GM23248 (cell line): ENCODE measurements at regions not wholly inside any gene's neighbourhood (a gene's known extent, or its start where the extent isn't known, plus 50 kb on each side); places are given as distances from the start of the nearest gene placed in this dataset.

Source experiments
- EZH2 ChIP-seq: fragments of 200-600 bp; sonication (generic); IDR thresholded peaks from 2 replicates; pipeline ENCODE4 v1.6.1; 2018; ENCODE audit warnings: antibody characterized with exemption, mild to moderate bottlenecking; ENCODE audit not compliant: insufficient read depth, poor library complexity, severe bottlenecking
- EZH2phosphoT487 ChIP-seq: fragments of 200-600 bp; sonication (generic); IDR thresholded peaks from 2 replicates; pipeline ENCODE4 v1.6.1; 2018; ENCODE audit warnings: antibody characterized with exemption, moderate library complexity, mild to moderate bottlenecking, low read depth; ENCODE audit not compliant: insufficient read depth

- TF ChIP-seq EZH2phosphoT487 = no peak
- TF ChIP-seq EZH2 = no peak
These were observed 58.5 kb downstream of the IGLL5 start for GRCh38 chr22:22946131-22946530.
